ENCODE measurements at regions not wholly inside any gene's neighbourhood (a gene's known extent, or its start where the extent isn't known, plus 50 kb on each side); places are given as distances from the start of the nearest gene placed in this dataset.

GRCh38 chr11:86180423-86180822 is 64.1 kb upstream of the EED start:
- no peak for TF ChIP-seq CTCF (IDR thresholded peaks at IDR 0.05)
- no peak for TF ChIP-seq POLR2AphosphoS5 (IDR thresholded peaks at IDR 0.05; ENCODE audit: insufficient read depth in 1 of 2, low read depth in 1 of 2)
